ENCODE measurements at regions not wholly inside any gene's neighbourhood (a gene's known extent, or its start where the extent isn't known, plus 50 kb on each side); places are given as distances from the start of the nearest gene placed in this dataset.

DNA sequence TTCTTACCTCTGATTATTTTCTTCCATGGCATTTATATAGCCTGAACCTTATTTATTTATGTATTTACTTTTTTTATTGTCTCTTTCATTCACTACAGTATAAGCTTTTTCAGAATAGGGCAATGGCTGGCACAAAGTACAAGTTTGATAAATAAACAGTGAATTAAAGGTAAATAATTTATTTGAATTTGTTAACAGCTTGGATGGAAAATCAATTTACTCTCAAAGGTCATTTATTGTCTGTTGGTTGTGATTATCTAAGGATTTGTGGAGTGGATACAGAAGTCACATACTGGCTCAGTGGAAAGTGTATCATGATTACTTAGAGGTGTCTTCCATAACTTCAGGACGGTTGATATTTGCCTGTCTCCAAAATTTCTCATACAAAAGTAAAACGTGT lies 2472.9 kb downstream of the PCDH7 start:
- no peak overlapping the region for H3K4me3 Mint-ChIP-seq
- H3K27me3 Mint-ChIP-seq, result no peaks in the 10 kb centered on the region
- DNase-seq (no peak), ATAC-seq (no peak)
- ChIA-PET CTCF (no interaction called here), POLR2A (no interaction called here)
- H3K36me3 Mint-ChIP-seq (ENCODE audit: low read depth), result no peaks in the 10 kb centered on the region
- H3K4me1 Mint-ChIP-seq, result no peaks in the 10 kb centered on the region
- intact Hi-C loops (cut with DNase I, micrococcal nuclease), result no loop called here
- no peak overlapping the region for H3K27ac Mint-ChIP-seq
- peaks cover 13% of the 10 kb centered on the region for H3K9me3 Mint-ChIP-seq (ENCODE audit: low read depth)

DNA sequence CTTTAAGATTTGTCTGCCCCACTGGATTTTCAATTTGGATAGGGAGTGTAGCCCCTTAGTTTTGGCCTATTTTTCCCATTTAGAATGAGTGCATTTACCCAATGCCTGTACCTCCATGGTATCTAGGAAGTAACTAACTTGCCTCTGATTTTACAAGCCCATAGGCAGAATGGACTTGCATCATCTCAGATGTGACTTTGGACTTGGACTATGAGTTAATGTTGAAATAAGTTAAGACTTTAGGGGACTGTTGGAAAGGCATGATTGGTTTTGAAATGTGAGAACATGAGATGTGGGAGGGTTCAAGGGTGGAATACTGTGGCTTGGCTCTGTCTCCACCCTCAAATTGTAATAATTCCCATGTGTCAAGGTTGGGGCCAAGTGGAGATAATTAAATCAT lies 2480.2 kb downstream of the PCDH7 start:
- Mint-ChIP-seq H3K9me3 (ENCODE audit: low read depth) (peaks cover 19% of the 10 kb centered on the region), H3K36me3 (ENCODE audit: low read depth) (no peaks in the 10 kb centered on the region), H3K4me1 (no peaks in the 10 kb centered on the region), H3K27ac (no peak overlapping the region), H3K27me3 (no peaks in the 10 kb centered on the region), H3K4me3 (no peak overlapping the region)
- intact Hi-C loops (cut with DNase I, micrococcal nuclease), result no loop called here
- CTCF ChIA-PET, result no interaction called here
- POLR2A ChIA-PET, result no interaction called here
- no peak for ATAC-seq
- no peak for DNase-seq

DNA sequence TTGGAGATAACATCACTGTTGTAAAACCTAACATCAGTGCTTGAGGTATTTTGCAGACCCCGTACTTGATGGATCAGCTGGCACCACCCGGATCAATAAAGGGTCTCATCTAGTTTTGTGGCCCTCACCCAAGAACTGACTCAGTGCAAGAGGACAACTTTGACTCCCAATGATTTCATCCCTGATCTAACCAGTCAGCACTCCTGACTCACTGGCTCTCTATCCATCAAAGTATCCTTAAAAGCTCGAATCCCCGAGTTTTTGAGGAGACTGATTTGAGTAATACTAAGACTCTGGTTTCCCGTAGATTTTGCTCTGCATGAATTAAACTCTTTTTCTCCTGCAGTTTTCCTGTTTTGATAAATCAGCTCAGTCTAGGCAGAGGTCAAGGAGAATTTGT lies 2498.1 kb downstream of the PCDH7 start:
- ChIA-PET CTCF (interaction anchor here (0.6 kb wide), 1 partner anchor 1192 kb away, joined by 3 read pairs; no protein-coding TSS in a partner anchor), POLR2A (no interaction called here)
- Mint-ChIP-seq H3K9me3 (ENCODE audit: low read depth) (peaks cover 18% of the 10 kb centered on the region), H3K27me3 (no peaks in the 10 kb centered on the region), H3K36me3 (ENCODE audit: low read depth) (no peaks in the 10 kb centered on the region), H3K4me3 (no peak overlapping the region), H3K4me1 (no peaks in the 10 kb centered on the region), H3K27ac (no peak overlapping the region)
- ATAC-seq (no peak), DNase-seq (no peak)
- intact Hi-C loops (cut with DNase I, micrococcal nuclease), result no loop called here

DNA sequence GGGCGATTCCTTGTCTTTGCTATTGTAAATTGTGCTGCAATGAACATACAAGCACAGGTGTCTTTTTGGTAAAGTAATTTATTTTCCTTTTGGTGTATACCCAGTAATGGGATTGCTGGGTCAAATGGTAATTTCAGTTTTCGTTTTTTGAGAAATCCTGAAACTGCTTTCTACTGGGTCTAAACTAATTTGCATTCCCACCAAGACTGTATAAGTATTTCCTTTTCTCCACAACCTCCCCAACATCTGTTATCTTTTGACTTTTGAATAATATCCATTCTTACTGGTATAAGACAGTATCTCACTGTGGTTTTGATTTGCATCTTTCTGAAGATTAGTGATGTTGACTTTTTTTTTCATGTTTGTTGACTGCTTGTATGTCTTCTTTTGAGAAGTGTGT lies 2506.0 kb downstream of the PCDH7 start:
- Mint-ChIP-seq H3K36me3 (ENCODE audit: low read depth) (no peaks in the 10 kb centered on the region), H3K4me3 (no peak overlapping the region), H3K27ac (no peak overlapping the region), H3K9me3 (ENCODE audit: low read depth) (peaks cover 2% of the 10 kb centered on the region), H3K4me1 (no peaks in the 10 kb centered on the region), H3K27me3 (no peaks in the 10 kb centered on the region)
- intact Hi-C loops (cut with DNase I, micrococcal nuclease), result no loop called here
- no peak for DNase-seq
- ChIA-PET CTCF (no interaction called here), POLR2A (no interaction called here)
- ATAC-seq, result no peak

DNA sequence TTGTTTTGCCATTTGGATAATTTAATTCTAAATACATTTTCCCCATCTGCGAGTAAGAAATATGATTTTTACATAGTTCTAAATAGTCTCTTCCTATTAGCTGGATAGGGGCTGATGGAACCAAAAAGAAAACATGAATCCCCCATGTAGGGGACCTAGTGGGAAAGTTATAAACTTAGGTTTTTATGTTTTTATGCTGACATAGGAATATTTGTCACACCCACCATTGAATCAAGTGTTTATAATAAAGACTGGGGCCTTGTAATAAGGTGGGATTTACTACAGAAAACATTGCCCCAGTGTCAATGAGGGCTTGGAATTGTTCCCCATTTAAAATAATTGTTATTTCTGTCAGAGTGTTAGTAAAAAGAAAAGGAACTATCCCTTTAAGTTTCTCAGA lies 2506.6 kb downstream of the PCDH7 start:
- POLR2A ChIA-PET, result no interaction called here

DNA sequence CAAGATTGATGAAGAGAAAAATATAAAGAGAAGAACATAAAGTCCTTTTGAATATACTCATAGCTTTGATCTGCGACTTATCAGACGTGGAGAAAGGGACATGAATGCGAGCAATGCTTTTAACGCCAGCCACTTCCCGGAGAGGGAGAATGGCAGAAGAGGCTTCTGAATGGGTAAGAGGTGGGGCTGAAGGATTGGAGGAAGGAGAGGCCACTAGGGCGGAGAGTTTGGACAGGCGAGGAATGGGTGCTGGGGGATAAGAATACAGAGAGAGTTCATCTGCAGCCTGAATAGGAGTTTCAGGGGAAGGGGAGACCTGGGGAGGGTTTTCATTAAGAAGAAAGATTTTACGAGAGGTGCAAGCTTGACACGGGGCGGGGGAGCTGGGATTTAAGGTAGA lies 2534.9 kb downstream of the PCDH7 start:
- ATAC-seq (no peak), DNase-seq (no peak)
- no peak overlapping the region for H3K27ac Mint-ChIP-seq
- ChIA-PET CTCF (no interaction called here), POLR2A (no interaction called here)
- intact Hi-C loops (cut with DNase I, micrococcal nuclease), result no loop called here
- H3K27me3 Mint-ChIP-seq, result no peaks in the 10 kb centered on the region
- no peaks in the 10 kb centered on the region for H3K36me3 Mint-ChIP-seq (ENCODE audit: low read depth)
- H3K4me1 Mint-ChIP-seq, result no peaks in the 10 kb centered on the region
- H3K4me3 Mint-ChIP-seq, result no peak overlapping the region
- peaks cover 3% of the 10 kb centered on the region for H3K9me3 Mint-ChIP-seq (ENCODE audit: low read depth)

More for the DNA sequence above, 2506.6 kb downstream of the PCDH7 start:
- H3K36me3 Mint-ChIP-seq (ENCODE audit: low read depth), result no peaks in the 10 kb centered on the region
- CTCF ChIA-PET, result no interaction called here
- H3K27me3 Mint-ChIP-seq, result no peaks in the 10 kb centered on the region
- H3K4me3 Mint-ChIP-seq, result no peak overlapping the region
- DNase-seq, result no peak
- no peak overlapping the region for H3K27ac Mint-ChIP-seq
- H3K4me1 Mint-ChIP-seq, result no peaks in the 10 kb centered on the region
- intact Hi-C loops (cut with DNase I, micrococcal nuclease), result no loop called here
- H3K9me3 Mint-ChIP-seq (ENCODE audit: low read depth), result no peaks in the 10 kb centered on the region
- ATAC-seq, result no peak

DNA sequence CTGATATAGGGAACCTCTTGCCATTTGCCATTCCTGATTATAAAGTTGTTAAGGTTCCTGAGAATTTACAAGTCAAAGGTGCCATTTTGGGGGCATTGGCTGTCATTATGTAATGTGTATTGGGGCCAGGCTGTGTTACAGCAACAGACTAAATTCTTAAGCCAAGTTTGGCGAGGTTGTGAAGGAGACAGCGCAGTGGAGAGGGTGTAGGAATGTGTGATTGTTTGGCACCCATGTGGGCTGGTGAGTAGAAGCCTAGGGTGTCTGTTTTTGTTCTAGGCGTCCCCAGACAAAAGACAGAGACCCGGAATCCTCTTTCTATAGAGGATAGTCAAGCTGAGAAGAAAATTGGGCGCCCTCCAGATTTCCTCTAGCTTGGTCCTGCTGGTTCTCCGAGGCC lies 2535.3 kb downstream of the PCDH7 start:
- DNase-seq (no peak), ATAC-seq (no peak)
- ChIA-PET POLR2A (no interaction called here), CTCF (no interaction called here)
- Mint-ChIP-seq H3K4me3 (no peak overlapping the region), H3K27me3 (no peaks in the 10 kb centered on the region), H3K4me1 (no peaks in the 10 kb centered on the region), H3K9me3 (ENCODE audit: low read depth) (peaks cover 1% of the 10 kb centered on the region), H3K36me3 (ENCODE audit: low read depth) (no peaks in the 10 kb centered on the region), H3K27ac (no peak overlapping the region)
- intact Hi-C loops (cut with DNase I, micrococcal nuclease), result no loop called here

DNA sequence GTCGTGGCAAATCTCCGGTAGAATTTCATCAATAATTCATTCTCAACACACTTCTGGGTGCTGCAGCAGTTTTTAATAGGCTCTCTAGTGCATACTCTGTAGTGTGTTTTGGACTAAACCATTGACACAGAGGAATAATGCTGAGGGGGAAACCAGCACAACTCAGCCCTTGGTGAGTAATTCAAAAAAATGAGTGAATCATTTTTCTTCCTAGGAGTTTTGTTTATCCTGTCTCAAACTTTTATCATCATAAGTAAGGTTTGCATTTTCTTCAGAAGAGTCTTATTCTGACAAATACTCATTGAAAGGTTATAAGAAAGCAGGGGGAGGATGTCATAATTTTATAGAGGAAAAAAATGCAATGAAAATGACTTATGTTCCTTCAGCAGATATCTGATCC lies 2542.7 kb downstream of the PCDH7 start:
- H3K4me1 Mint-ChIP-seq, result no peaks in the 10 kb centered on the region

DNA sequence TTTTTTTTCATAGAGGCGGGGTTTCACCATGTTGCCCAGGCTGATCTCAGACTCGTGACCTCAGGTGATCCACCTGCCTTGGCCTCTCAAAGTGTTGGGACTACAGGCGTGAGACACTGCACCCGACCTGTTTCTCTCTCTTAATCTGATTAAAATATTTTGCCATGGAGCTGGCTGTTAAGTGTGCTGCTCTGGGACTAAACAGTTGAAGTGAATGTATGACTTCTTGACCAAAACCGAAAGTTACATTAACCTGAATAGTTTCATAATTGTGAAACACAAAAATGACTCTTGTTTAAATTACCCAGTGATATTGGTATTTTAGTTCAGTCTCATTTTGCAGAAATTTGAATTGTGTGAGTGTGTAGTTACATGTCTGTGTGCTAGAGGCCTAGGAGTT lies 2548.6 kb downstream of the PCDH7 start:
- CTCF ChIA-PET, result no interaction called here
- no peak overlapping the region for H3K4me3 Mint-ChIP-seq
- POLR2A ChIA-PET, result no interaction called here
- H3K27ac Mint-ChIP-seq, result no peak overlapping the region
- H3K36me3 Mint-ChIP-seq (ENCODE audit: low read depth), result no peaks in the 10 kb centered on the region
- intact Hi-C loops (cut with DNase I, micrococcal nuclease), result no loop called here
- H3K4me1 Mint-ChIP-seq, result no peaks in the 10 kb centered on the region
- peaks cover 2% of the 10 kb centered on the region for H3K9me3 Mint-ChIP-seq (ENCODE audit: low read depth)
- DNase-seq (no peak), ATAC-seq (no peak)
- H3K27me3 Mint-ChIP-seq, result no peaks in the 10 kb centered on the region

More for the DNA sequence above, 2542.7 kb downstream of the PCDH7 start:
- Mint-ChIP-seq H3K36me3 (ENCODE audit: low read depth) (no peaks in the 10 kb centered on the region), H3K27ac (no peak overlapping the region), H3K9me3 (ENCODE audit: low read depth) (peaks cover 1% of the 10 kb centered on the region), H3K4me3 (no peak overlapping the region), H3K27me3 (no peaks in the 10 kb centered on the region)
- intact Hi-C loops (cut with DNase I, micrococcal nuclease), result no loop called here
- CTCF ChIA-PET, result no interaction called here
- POLR2A ChIA-PET, result no interaction called here
- DNase-seq (no peak), ATAC-seq (no peak)

DNA sequence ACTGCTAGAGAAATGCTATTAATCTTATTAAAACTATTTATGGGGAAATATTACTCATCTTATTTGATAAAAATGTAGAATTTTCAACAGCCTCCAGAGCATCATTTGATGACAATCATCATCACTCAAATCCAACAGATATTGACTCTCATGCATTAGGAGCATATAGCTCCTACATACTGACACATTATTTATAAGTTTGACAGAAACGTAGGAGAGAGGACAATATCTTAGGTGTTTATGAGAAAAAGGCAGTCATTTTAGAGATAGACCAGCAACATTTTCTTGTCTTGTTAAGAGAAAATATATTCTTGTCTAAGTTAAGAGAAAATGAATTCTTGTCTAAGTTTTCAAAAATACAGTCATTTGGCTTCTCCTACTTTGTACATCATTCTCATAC lies 2550.2 kb downstream of the PCDH7 start:
- Mint-ChIP-seq H3K4me3 (no peak overlapping the region), H3K27me3 (no peaks in the 10 kb centered on the region), H3K36me3 (ENCODE audit: low read depth) (no peaks in the 10 kb centered on the region), H3K9me3 (ENCODE audit: low read depth) (peaks cover 2% of the 10 kb centered on the region), H3K4me1 (no peaks in the 10 kb centered on the region), H3K27ac (no peak overlapping the region)
- POLR2A ChIA-PET, result no interaction called here
- no peak for ATAC-seq
- CTCF ChIA-PET, result no interaction called here
- no peak for DNase-seq
- intact Hi-C loops (cut with DNase I, micrococcal nuclease), result no loop called here

DNA sequence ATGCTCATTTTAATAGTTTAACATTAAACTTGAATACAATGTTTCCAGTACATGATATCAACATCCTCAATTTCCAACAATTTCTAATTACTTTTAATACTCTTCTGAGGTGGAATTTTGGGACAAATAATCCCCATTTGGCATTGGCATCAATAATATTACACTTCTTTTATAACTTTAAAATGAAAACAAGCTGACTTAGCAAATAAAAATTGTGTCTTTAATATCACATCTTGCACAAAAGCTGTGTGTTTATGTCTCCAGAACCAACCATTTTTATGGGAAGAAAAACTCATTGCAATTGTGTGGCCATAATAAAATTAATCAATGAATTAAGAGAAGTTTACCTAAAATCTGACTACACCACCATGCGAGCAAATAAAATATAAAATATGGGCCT lies 2552.6 kb downstream of the PCDH7 start:
- ChIA-PET POLR2A (no interaction called here), CTCF (no interaction called here)
- ATAC-seq (no peak), DNase-seq (no peak)
- intact Hi-C loops (cut with DNase I, micrococcal nuclease), result no loop called here
- Mint-ChIP-seq H3K36me3 (ENCODE audit: low read depth) (no peaks in the 10 kb centered on the region), H3K9me3 (ENCODE audit: low read depth) (peaks cover 2% of the 10 kb centered on the region), H3K4me3 (no peak overlapping the region), H3K27me3 (no peaks in the 10 kb centered on the region), H3K27ac (no peak overlapping the region), H3K4me1 (no peaks in the 10 kb centered on the region)

DNA sequence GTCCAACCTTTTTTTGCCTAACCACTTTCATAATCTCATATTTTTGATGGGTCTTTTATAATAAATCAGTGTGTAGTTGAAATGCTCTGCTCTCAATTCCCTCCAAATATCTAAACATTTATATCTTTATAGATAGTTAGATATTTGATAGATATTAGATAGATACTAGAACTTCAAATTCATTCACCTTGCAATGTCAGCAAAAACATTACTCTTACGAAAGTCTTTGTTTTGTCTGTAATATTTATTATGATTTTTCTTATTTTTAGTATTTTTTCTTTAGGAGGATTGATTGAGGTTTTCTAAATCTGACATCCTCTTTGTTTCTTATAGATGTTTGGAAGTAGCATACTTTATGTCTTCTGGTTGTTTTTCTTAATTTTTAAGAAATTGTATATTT lies 2563.6 kb downstream of the PCDH7 start:
- Mint-ChIP-seq H3K9me3 (ENCODE audit: low read depth) (peaks cover 15% of the 10 kb centered on the region), H3K27ac (no peak overlapping the region), H3K4me1 (no peaks in the 10 kb centered on the region), H3K27me3 (no peaks in the 10 kb centered on the region), H3K4me3 (no peak overlapping the region), H3K36me3 (ENCODE audit: low read depth) (no peaks in the 10 kb centered on the region)
- ATAC-seq (no peak), DNase-seq (no peak)
- CTCF ChIA-PET, result no interaction called here
- POLR2A ChIA-PET, result no interaction called here
- intact Hi-C loops (cut with DNase I, micrococcal nuclease), result no loop called here

DNA sequence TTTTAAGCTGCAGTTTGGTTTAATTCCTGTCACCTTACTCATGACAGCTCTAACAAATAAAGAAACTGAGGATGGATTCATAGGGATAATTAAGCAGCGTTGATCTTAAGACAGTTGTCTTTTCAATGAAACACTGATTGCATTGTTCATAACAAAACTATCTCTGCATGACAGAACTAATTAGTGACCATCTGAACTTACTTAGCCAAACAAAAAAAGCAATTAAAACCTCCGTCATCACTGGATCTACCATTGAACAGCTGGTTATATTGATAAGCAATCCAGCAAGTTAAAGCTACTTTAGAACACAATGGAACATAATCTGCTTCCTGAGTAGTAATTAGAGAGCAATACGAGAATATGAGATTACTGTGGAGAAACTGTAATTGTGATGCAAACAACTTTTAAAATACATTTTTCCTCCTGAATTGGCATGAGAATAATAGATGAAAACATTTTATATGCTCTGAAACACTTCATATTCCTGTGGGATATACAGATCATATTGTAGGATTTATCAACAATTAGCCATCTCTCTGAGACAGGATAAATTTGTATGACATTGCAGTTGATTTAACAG lies 2576.8 kb downstream of the PCDH7 start:
- no peak overlapping the region for H3K27ac Mint-ChIP-seq
- CTCF ChIA-PET, result interaction anchor here (0.6 kb wide), 1 partner anchor 1282 kb away, joined by 3 read pairs; no protein-coding TSS in a partner anchor
- H3K9me3 Mint-ChIP-seq (ENCODE audit: low read depth), result peaks cover 9% of the 10 kb centered on the region
- no peaks in the 10 kb centered on the region for H3K4me1 Mint-ChIP-seq
- ATAC-seq, result no peak
- DNase-seq, result no peak
- intact Hi-C loops (cut with DNase I, micrococcal nuclease), result no loop called here
- H3K4me3 Mint-ChIP-seq, result no peak overlapping the region
- no peaks in the 10 kb centered on the region for H3K27me3 Mint-ChIP-seq
- POLR2A ChIA-PET, result no interaction called here
- no peaks in the 10 kb centered on the region for H3K36me3 Mint-ChIP-seq (ENCODE audit: low read depth)
